ENCODE measurements at regions not wholly inside any gene's neighbourhood (a gene's known extent, or its start where the extent isn't known, plus 50 kb on each side); places are given as distances from the start of the nearest gene placed in this dataset.

GRCh38 chr6:96466147-96466863 lies 55.3 kb upstream of the UFL1 start:
- intact Hi-C loops (cut with micrococcal nuclease) (no loop called here), in situ Hi-C loops (cut with MboI) (no loop called here)
- CTCF ChIA-PET (ENCODE audit: low intra/inter-chr PET ratio), result no interaction called here
- H3K27me3 ChIP-seq (ENCODE audit: control insufficient read depth in 2 of 2, insufficient read depth in 2 of 2, low read length in 2 of 2), result no peaks in the 10 kb centered on the region
- BruUV-seq (replicated peaks), result no TSS peak
- no peaks in the 10 kb centered on the region for H3K79me2 ChIP-seq (ENCODE audit: control insufficient read depth, insufficient read depth, low read length)
- WGBS (ENCODE audit: insufficient coverage, low coverage, missing lambda C conversion rate), result 3% methylated on average over 2 of the region's 2 CpGs
- H3K36me3 ChIP-seq (ENCODE audit: control insufficient read depth, insufficient read depth, low read length), result no peaks in the 10 kb centered on the region
- H3K27ac ChIP-seq (ENCODE audit: extremely low read depth, low read depth, low read length), result no peak overlapping the region
- no peaks in the 10 kb centered on the region for H3K9me3 ChIP-seq (replicated peaks; ENCODE audit: control insufficient read depth, insufficient read depth, low read depth, low read length)
- TF ChIP-seq, protein P1, sequence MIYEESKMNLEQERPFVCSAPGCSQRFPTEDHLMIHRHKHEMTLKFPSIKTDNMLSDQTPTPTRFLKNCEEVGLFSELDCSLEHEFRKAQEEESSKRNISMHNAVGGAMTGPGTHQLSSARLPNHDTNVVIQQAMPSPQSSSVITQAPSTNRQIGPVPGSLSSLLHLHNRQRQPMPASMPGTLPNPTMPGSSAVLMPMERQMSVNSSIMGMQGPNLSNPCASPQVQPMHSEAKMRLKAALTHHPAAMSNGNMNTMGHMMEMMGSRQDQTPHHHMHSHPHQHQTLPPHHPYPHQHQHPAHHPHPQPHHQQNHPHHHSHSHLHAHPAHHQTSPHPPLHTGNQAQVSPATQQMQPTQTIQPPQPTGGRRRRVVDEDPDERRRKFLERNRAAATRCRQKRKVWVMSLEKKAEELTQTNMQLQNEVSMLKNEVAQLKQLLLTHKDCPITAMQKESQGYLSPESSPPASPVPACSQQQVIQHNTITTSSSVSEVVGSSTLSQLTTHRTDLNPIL (CRISPR knock-in tag; IDR thresholded peaks at IDR 0.05), result no peak
- TF ChIP-seq POU5F1 (IDR thresholded peaks at IDR 0.05; ENCODE audit: borderline replicate concordance, low read depth, low read length, partially characterized antibody) (no peak), ZC3H4 (CRISPR knock-in tag; IDR thresholded peaks at IDR 0.05; ENCODE audit: borderline replicate concordance) (no peak), ZBED1 (IDR thresholded peaks at IDR 0.05) (no peak), ADNP (tag; IDR thresholded peaks at IDR 0.05) (no peak)
- no peaks in the 10 kb centered on the region for H3K4me1 ChIP-seq (replicated peaks in 1 of 2; ENCODE audit: control insufficient read depth in 2 of 2, insufficient read depth in 2 of 2, low read length in 2 of 2)
- no peak overlapping the region for H3K9ac ChIP-seq (ENCODE audit: insufficient read depth in 1 of 2, low read depth in 2 of 2, low read length in 2 of 2)
- H4K20me1 ChIP-seq (replicated peaks; ENCODE audit: control insufficient read depth, insufficient read depth, low read length), result no peaks in the 10 kb centered on the region
- DNase-seq (ENCODE audit: extremely low read depth in 1 of 4, low spot score in 3 of 4), result no peak
- no peak overlapping the region for H3K4me2 ChIP-seq (ENCODE audit: insufficient read depth, low read length)
- no peak for ATAC-seq
- H3K4me3 ChIP-seq, result no peak overlapping the region
- no peaks in the 10 kb centered on the region for H3K9me1 ChIP-seq (ENCODE audit: control insufficient read depth, insufficient read depth, low read length)
- no peak for FAIRE-seq
- no peak overlapping the region for H2AFZ ChIP-seq (ENCODE audit: low read depth, low read length)
- POLR2A ChIA-PET, result no interaction called here

DNA sequence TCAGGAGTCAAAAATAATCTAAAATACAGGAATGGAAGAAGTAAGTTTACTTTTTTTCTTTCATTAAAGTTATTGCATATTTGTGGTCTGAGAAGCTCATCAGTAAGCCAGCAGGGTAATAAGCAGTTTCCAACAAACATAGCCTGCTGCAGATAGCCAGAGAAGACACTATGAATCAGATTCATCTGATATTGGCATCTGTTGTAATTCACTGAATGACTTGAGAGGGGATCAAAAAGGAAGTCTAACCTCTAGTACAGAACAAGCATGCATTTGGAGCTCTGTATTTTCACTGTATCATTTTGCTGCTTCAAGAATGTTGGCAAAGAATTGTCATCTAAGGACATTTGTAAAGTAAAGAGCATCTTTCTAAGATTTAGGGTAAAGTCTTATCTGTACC lies 53.8 kb upstream of the UFL1 start:
- Histone ChIP-seq H3K9me1 (ENCODE audit: control insufficient read depth, insufficient read depth, low read length) (no peaks in the 10 kb centered on the region), H3K9me3 (replicated peaks; ENCODE audit: control insufficient read depth, insufficient read depth, low read depth, low read length) (no peaks in the 10 kb centered on the region), H3K9ac (ENCODE audit: insufficient read depth in 1 of 2, low read depth in 2 of 2, low read length in 2 of 2) (no peak overlapping the region), H3K36me3 (ENCODE audit: control insufficient read depth, insufficient read depth, low read length) (no peaks in the 10 kb centered on the region), H3K27me3 (ENCODE audit: control insufficient read depth in 2 of 2, insufficient read depth in 2 of 2, low read length in 2 of 2) (no peaks in the 10 kb centered on the region), H2AFZ (ENCODE audit: low read depth, low read length) (no peak overlapping the region), H3K4me1 (replicated peaks in 1 of 2; ENCODE audit: control insufficient read depth in 2 of 2, insufficient read depth in 2 of 2, low read length in 2 of 2) (no peaks in the 10 kb centered on the region), H3K4me3 (no peak overlapping the region), H3K79me2 (ENCODE audit: control insufficient read depth, insufficient read depth, low read length) (no peaks in the 10 kb centered on the region), H3K27ac (ENCODE audit: extremely low read depth, low read depth, low read length) (no peak overlapping the region), H4K20me1 (replicated peaks; ENCODE audit: control insufficient read depth, insufficient read depth, low read length) (no peaks in the 10 kb centered on the region), H3K4me2 (ENCODE audit: insufficient read depth, low read length) (no peak overlapping the region)
- DNase-seq (ENCODE audit: extremely low read depth in 1 of 4, low spot score in 3 of 4), result no peak
- intact Hi-C loops (cut with micrococcal nuclease), result no loop called here
- TF ChIP-seq CHD4 (IDR thresholded peaks at IDR 0.05; ENCODE audit: insufficient read depth, insufficient replicate concordance, low read depth, low read length, poor library complexity, severe bottlenecking), result no peak
- TF ChIP-seq ZHX1 (conservative IDR thresholded peaks at IDR 0.05; ENCODE audit: low read length), result no peak
- CTCF ChIA-PET (ENCODE audit: low intra/inter-chr PET ratio), result no interaction called here
- in situ Hi-C loops (cut with MboI), result no loop called here
- no peak for ATAC-seq
- POLR2A ChIA-PET, result no interaction called here
- no TSS peak for BruUV-seq (replicated peaks)
- no peak for FAIRE-seq
